ENCODE measurements at regions not wholly inside any gene's neighbourhood (a gene's known extent, or its start where the extent isn't known, plus 50 kb on each side); places are given as distances from the start of the nearest gene placed in this dataset.

DNA sequence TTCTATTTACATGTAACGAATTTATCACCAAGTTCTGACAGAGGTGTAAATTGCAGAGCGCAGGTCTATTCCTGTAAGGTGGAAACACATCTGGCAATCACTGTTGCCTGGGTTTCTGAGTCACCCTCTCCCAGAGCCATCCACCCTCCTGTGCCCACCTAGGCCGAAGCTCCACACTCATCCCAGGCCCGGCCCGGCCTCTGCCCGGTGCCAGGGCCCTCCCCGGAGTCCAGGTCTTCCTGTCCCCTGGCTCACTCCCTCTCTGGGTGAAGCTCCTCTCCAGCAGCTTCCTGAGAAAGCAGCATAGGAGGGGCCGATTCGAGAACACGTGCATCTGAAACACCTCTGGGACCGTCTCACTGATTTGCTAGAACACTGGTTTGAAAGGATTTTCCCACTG is 308.2 kb downstream of the SHANK2 start:
- Mint-ChIP-seq H3K4me1 (no peaks in the 10 kb centered on the region), H3K36me3 (peaks cover 29% of the 10 kb centered on the region), H3K4me3 (no peak overlapping the region), H3K27ac (no peak overlapping the region), H3K27me3 (ENCODE audit: low read depth in 2 of 2) (no peaks in the 10 kb centered on the region), H3K9me3 (peaks cover 11 to 19% of the 10 kb centered on the region in 2 donors)
- Histone ChIP-seq H3K27ac (ENCODE audit: low read length) (no peak overlapping the region), H3K36me3 (ENCODE audit: control insufficient read depth, insufficient read depth, low read length) (no peaks in the 10 kb centered on the region), H3K4me3 (ENCODE audit: low read length) (no peak overlapping the region), H3K27me3 (ENCODE audit: control insufficient read depth, insufficient read depth, low read length) (no peaks in the 10 kb centered on the region), H3K4me1 (ENCODE audit: control insufficient read depth, insufficient read depth, low read length) (no peaks in the 10 kb centered on the region), H3K9me3 (ENCODE audit: control insufficient read depth, insufficient read depth, low read length) (peaks cover 26% of the 10 kb centered on the region)
- ATAC-seq, result no peak
- 89% methylated on average over 11 of the region's 11 CpGs for WGBS (ENCODE audit: insufficient coverage)
- TF ChIP-seq, protein P1, sequence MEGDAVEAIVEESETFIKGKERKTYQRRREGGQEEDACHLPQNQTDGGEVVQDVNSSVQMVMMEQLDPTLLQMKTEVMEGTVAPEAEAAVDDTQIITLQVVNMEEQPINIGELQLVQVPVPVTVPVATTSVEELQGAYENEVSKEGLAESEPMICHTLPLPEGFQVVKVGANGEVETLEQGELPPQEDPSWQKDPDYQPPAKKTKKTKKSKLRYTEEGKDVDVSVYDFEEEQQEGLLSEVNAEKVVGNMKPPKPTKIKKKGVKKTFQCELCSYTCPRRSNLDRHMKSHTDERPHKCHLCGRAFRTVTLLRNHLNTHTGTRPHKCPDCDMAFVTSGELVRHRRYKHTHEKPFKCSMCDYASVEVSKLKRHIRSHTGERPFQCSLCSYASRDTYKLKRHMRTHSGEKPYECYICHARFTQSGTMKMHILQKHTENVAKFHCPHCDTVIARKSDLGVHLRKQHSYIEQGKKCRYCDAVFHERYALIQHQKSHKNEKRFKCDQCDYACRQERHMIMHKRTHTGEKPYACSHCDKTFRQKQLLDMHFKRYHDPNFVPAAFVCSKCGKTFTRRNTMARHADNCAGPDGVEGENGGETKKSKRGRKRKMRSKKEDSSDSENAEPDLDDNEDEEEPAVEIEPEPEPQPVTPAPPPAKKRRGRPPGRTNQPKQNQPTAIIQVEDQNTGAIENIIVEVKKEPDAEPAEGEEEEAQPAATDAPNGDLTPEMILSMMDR (IDR thresholded peaks at IDR 0.05), result no peak
- intact Hi-C loops (cut with micrococcal nuclease), result no loop called here
- no peak for DNase-seq

DNA sequence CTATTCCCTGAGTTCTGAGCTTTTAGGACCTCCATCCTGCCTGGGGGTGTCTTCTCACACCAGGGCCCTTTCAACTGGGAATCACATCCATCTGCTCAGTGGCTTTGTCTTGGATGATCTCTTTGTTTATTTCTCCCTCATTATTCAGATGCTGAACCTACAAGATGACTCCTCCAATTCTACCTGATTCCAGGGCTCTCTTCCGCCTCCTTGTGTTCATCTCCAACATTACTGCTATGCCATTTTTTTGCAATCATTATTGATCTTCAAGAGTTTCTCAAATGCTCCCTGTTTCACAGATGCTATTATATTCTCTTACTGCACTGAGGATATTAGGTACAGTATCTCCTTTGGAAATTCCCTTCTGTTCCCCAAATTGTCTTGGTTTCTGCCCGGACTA is 307.7 kb downstream of the SHANK2 start:
- H3K4me3 Mint-ChIP-seq, result no peak overlapping the region
- H3K4me1 ChIP-seq (ENCODE audit: control insufficient read depth, insufficient read depth, low read length), result no peaks in the 10 kb centered on the region
- H3K27me3 ChIP-seq (ENCODE audit: control insufficient read depth, insufficient read depth, low read length), result no peaks in the 10 kb centered on the region
- H3K27me3 Mint-ChIP-seq (ENCODE audit: low read depth in 2 of 2), result no peaks in the 10 kb centered on the region
- intact Hi-C loops (cut with micrococcal nuclease), result no loop called here
- no peak overlapping the region for H3K27ac Mint-ChIP-seq
- no peak overlapping the region for H3K27ac ChIP-seq (ENCODE audit: low read length)
- 100% methylated on average over 2 of the region's 2 CpGs for WGBS (ENCODE audit: insufficient coverage)
- ATAC-seq, result no peak
- no peaks in the 10 kb centered on the region for H3K4me1 Mint-ChIP-seq
- H3K9me3 Mint-ChIP-seq, result peaks cover 11 to 19% of the 10 kb centered on the region in 2 donors
- peaks cover 29% of the 10 kb centered on the region for H3K36me3 Mint-ChIP-seq
- H3K9me3 ChIP-seq (ENCODE audit: control insufficient read depth, insufficient read depth, low read length), result peaks cover 26% of the 10 kb centered on the region
- DNase-seq, result no peak
- no peaks in the 10 kb centered on the region for H3K36me3 ChIP-seq (ENCODE audit: control insufficient read depth, insufficient read depth, low read length)
- H3K4me3 ChIP-seq (ENCODE audit: low read length), result no peak overlapping the region
- TF ChIP-seq, protein P1 (IDR thresholded peaks at IDR 0.05), result no peak

DNA sequence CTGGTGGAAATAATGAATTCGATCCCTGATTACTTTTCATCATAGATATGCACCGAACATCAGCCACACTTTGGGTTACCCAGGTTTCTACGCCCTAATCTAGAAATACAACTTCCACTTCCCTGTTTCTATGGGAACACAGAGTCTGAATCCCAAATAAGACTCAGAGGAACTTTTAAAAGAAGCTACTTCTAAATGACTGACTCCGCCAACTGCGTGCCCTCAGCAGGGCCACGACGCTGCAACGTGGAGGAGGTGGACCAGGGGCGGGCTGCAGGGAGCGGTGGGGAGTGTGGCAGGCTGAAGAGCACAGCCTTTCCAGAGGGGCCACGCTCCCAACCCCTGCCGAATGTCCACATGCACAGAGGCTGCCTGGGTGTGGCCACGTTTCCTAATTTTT is 304.0 kb downstream of the SHANK2 start:
- no peaks in the 10 kb centered on the region for H3K27me3 ChIP-seq (ENCODE audit: control insufficient read depth, insufficient read depth, low read length)
- H3K27me3 Mint-ChIP-seq (ENCODE audit: low read depth in 2 of 2), result no peaks in the 10 kb centered on the region
- TF ChIP-seq, protein P1 (IDR thresholded peaks at IDR 0.05), result no peak
- H3K36me3 Mint-ChIP-seq, result peaks cover 7% of the 10 kb centered on the region
- H3K4me3 Mint-ChIP-seq, result no peak overlapping the region
- peaks cover 4 to 12% of the 10 kb centered on the region in 2 donors for H3K9me3 Mint-ChIP-seq
- 87% methylated on average over 13 of the region's 13 CpGs for WGBS (ENCODE audit: insufficient coverage)
- no peaks in the 10 kb centered on the region for H3K4me1 Mint-ChIP-seq
- H3K4me1 ChIP-seq (ENCODE audit: control insufficient read depth, insufficient read depth, low read length), result no peaks in the 10 kb centered on the region
- no peak overlapping the region for H3K4me3 ChIP-seq (ENCODE audit: low read length)
- intact Hi-C loops (cut with micrococcal nuclease), result no loop called here
- no peak overlapping the region for H3K27ac Mint-ChIP-seq
- peaks cover 1% of the 10 kb centered on the region for H3K9me3 ChIP-seq (ENCODE audit: control insufficient read depth, insufficient read depth, low read length)
- DNase-seq (no peak), ATAC-seq (no peak)
- no peaks in the 10 kb centered on the region for H3K36me3 ChIP-seq (ENCODE audit: control insufficient read depth, insufficient read depth, low read length)
- H3K27ac ChIP-seq (ENCODE audit: low read length), result no peak overlapping the region

DNA sequence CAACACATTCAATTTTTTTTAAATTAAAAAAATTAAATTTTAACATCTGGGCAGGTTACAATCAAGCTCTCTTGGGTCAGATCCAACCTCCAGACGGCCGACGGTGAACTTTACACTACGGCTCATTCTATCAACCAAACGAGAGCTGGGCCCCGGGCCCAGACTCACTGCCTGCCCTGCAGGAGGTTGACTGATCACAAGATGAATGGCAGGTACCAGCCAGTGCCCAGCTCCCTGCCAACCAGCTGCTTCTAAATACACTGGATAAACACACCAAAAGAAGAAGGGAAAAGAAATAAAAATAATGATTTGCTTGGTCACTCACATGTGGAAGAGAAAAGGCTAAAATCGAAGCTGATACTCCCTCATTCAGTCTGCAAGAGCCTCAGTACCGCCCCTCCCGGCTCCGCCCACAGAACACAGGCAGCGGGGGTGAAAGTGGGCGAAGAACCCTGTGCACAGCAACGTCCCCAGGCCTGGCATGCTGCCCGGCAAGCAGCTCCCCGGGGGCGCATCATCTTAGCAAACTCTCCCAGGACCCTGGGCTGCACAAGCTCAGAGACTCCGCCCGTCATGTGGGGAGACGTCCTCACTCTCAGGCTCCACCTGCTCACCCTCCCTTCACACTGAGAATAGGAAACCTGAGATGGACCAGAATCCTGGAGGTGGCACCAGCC is 303.4 kb downstream of the SHANK2 start:
- TF ChIP-seq, protein P1 (IDR thresholded peaks at IDR 0.05), result no peak
- H3K36me3 Mint-ChIP-seq, result peaks cover 7% of the 10 kb centered on the region
- ATAC-seq, result no peak

More for the DNA sequence above, 303.4 kb downstream of the SHANK2 start:
- no peaks in the 10 kb centered on the region for H3K27me3 ChIP-seq (ENCODE audit: control insufficient read depth, insufficient read depth, low read length)
- Mint-ChIP-seq H3K27me3 (ENCODE audit: low read depth in 2 of 2) (peaks cover 0 to 2% of the 10 kb centered on the region in 2 donors), H3K4me3 (no peak overlapping the region), H3K27ac (no peak overlapping the region), H3K9me3 (peaks cover 4 to 12% of the 10 kb centered on the region in 2 donors), H3K4me1 (no peaks in the 10 kb centered on the region)
- 84% methylated on average over 19 of the region's 19 CpGs for WGBS (ENCODE audit: insufficient coverage)
- H3K36me3 ChIP-seq (ENCODE audit: control insufficient read depth, insufficient read depth, low read length), result no peaks in the 10 kb centered on the region
- H3K27ac ChIP-seq (ENCODE audit: low read length), result no peak overlapping the region
- no peak overlapping the region for H3K4me3 ChIP-seq (ENCODE audit: low read length)
- H3K9me3 ChIP-seq (ENCODE audit: control insufficient read depth, insufficient read depth, low read length), result no peaks in the 10 kb centered on the region
- H3K4me1 ChIP-seq (ENCODE audit: control insufficient read depth, insufficient read depth, low read length), result no peaks in the 10 kb centered on the region
- DNase-seq, result no peak
- intact Hi-C loops (cut with micrococcal nuclease), result no loop called here
